Erythroblast (primary cell): ENCODE measurements at regions not wholly inside any gene's neighbourhood (a gene's known extent, or its start where the extent isn't known, plus 50 kb on each side); places are given as distances from the start of the nearest gene placed in this dataset.
A peak's percentile ranks its signal among the peaks of the same experiment; 100 is the strongest.

Experiments
- DNase-seq, 2 experiments: peaks; one replicate each; lab custom pipeline; 2025; lab: John Stamatoyannopoulos, UW
- GATA1 ChIP-seq: IDR thresholded peaks from 2 replicates; pipeline ENCODE4 v1.6.1; 2011; ENCODE audit warnings: low read depth, mild to moderate bottlenecking, control low read depth, low read length, moderate library complexity
- POLR2A ChIP-seq: IDR thresholded peaks from 2 replicates; pipeline ENCODE4 v1.6.1; 2011; ENCODE audit warnings: mild to moderate bottlenecking, low read length

- no peak for DNase-seq
- no peak for TF ChIP-seq POLR2A
- TF ChIP-seq GATA1 = no peak
These were observed 84.8 kb upstream of the FAM169A start for GRCh38 chr5:74950836-74951515.

GRCh38 chr5:74949976-74950375 lies 83.8 kb upstream of the FAM169A start:
- TF ChIP-seq GATA1 (no peak), POLR2A (no peak)
- DNase-seq = no peak

- DNase-seq = no peak
- no peak for TF ChIP-seq POLR2A
- TF ChIP-seq GATA1 = no peak
These were observed 81.9 kb upstream of the FAM169A start for GRCh38 chr5:74948031-74948546.

DNA sequence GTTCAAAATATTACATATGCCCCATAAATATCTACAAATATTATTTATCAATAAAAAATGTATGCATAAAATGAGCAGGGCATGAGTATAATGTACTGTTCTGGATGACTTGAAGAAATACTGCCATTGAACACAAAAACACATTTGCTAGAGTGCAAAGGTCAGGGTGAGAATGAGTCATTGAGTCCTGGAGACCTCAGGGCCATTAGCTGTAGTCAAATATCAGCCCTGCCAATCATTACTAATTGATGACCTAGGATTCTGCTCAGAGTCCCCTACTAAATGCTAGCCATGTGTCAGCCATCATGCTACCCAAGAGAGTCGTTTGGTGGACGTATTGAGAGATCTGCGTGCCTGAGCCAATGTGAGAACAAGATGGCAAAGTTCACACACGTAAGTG lies 80.3 kb upstream of the FAM169A start:
- TF ChIP-seq GATA1 (no peak), POLR2A (no peak)
- DNase-seq = no peak

- TF ChIP-seq GATA1 = no peak
- no peak for TF ChIP-seq POLR2A
- no peak for DNase-seq
These were observed 79.5 kb upstream of the FAM169A start for GRCh38 chr5:74945561-74946165.

DNA sequence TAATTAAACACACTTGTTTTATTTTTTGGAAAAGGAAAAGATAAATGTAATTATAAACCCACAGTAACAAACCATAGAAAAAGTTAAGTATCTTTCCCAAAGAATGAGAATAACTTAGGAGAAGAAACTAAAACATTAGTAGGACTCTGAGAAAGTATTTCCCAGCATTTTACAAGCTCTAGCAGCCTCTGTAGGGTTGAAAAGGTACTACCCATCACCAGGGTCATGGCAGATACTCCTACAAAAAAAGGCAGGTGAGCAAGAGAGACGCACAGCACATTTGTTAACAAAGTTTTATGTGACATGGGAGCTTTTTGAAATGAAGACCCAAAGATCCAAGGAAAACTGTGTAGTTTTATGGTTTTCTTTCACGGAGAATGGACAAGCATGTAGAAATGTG lies 77.7 kb upstream of the FAM169A start:
- DNase-seq = no peak
- TF ChIP-seq POLR2A = no peak
- no peak for TF ChIP-seq GATA1

GRCh38 chr5:74942622-74943286 lies 76.6 kb upstream of the FAM169A start:
- TF ChIP-seq POLR2A = no peak
- no peak for TF ChIP-seq GATA1
- no peak for DNase-seq

DNA sequence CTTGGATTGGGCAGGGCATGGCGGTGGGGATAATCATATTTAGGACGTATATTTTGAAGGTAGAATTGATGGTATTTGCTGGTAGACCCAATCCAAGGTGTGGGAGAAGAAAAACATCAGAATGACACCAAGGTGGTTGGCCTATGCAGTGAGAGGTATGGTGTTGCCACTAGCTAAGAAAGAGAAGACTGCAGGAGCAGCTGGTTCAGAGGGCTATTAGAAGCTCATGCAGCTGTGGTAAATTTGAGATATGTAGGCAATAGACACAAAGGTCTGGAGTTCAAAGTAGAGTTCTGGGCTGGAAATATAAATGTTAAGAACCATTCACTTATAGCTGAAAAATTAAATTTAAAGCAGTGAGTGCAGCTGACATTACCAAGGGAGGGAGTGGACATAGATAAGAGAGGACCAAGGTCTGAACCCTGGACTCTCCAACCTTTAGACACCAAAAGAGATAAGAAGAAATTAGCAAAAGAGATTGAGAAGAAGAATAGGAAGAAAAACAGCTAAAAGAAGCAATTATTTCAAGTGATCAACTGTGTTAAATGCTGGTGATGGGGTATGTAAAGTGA lies 74.7 kb upstream of the FAM169A start:
- TF ChIP-seq POLR2A (no peak), GATA1 (no peak)
- DNase-seq = no peak

DNA sequence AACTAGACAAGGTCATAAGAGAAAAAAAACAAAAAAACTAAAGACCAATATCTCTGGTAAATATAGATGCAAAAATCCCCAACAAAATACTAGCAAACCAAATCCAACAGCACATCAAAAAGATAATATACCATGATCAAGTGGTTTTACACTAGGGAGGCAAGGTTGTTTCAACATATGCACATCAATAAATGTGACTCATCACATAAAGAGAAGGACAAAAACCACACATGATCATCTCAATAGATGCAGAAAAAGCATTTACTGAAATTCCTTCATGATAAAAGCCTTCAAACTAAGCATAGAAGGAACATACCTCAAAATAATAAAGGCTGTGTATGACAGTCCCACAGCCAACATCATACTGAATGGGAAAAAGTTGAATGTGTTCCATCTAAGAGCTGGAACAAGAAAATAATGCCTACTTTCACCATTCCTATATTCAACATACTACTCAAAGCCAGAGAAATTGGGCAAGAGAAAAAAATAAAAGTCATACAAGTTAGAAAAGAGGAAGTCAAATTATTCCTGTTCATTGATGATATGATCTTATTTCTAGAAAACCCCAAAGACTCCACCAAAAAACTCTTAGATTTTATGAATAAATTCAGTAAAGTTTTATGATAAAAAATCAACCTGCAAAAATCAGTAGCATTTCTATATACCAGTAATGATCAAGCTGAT lies 72.2 kb upstream of the FAM169A start:
- no peak for DNase-seq
- TF ChIP-seq POLR2A (no peak), GATA1 (no peak)

GRCh38 chr5:74935752-74936091 lies 69.5 kb upstream of the FAM169A start:
- TF ChIP-seq GATA1 = no peak
- no peak for TF ChIP-seq POLR2A
- no peak for DNase-seq

GRCh38 chr5:74934949-74935751 lies 69.0 kb upstream of the FAM169A start:
- no peak for TF ChIP-seq POLR2A
- DNase-seq = peak; percentile 9 to 20

DNA sequence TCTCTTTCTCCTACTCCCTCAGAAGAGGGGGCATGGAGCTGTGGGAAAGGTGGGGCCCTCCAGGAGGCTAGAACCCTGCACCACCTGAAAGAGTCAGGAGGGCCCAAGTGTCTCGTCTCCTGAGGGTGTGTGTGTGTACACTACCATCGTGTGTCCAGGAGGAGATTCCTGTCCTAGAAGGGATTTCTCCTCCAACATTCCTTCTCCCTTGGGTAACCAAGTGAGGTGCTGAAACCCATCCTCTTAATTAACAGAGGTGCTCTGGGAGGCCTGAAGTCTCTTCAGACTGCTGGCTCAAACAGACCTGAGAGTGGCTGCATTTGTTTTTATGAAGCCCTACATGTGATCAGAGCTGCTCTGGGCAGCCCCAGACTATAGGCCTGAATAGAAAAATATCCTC lies 61.1 kb upstream of the FAM169A start:
- no peak for TF ChIP-seq POLR2A
- TF ChIP-seq GATA1 = no peak
- no peak for DNase-seq

DNA sequence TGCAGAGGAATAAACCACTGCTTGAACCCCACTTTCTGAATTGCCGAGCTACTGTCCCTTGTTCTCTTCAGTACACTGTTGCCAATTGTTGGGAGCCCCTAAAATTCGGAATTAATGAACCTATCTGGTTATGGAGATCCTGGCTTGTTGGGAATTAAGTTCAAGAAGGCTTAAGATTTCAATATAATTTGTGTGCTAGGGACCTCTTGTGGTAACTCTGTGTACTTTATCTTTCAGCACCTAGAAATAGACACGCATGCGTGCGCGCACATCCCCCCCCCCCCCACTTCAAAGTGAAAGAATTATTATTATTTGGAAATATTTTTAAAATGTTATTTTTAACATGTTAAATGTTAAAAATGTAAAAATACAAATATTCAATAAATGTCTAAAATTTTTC lies 53.3 kb upstream of the FAM169A start:
- peak; percentile 51 to 60 for DNase-seq

More for the DNA sequence above, 53.3 kb upstream of the FAM169A start:
- TF ChIP-seq POLR2A = no peak
- no peak for TF ChIP-seq GATA1
